ENCODE measurements at regions not wholly inside any gene's neighbourhood (a gene's known extent, or its start where the extent isn't known, plus 50 kb on each side); places are given as distances from the start of the nearest gene placed in this dataset.

DNA sequence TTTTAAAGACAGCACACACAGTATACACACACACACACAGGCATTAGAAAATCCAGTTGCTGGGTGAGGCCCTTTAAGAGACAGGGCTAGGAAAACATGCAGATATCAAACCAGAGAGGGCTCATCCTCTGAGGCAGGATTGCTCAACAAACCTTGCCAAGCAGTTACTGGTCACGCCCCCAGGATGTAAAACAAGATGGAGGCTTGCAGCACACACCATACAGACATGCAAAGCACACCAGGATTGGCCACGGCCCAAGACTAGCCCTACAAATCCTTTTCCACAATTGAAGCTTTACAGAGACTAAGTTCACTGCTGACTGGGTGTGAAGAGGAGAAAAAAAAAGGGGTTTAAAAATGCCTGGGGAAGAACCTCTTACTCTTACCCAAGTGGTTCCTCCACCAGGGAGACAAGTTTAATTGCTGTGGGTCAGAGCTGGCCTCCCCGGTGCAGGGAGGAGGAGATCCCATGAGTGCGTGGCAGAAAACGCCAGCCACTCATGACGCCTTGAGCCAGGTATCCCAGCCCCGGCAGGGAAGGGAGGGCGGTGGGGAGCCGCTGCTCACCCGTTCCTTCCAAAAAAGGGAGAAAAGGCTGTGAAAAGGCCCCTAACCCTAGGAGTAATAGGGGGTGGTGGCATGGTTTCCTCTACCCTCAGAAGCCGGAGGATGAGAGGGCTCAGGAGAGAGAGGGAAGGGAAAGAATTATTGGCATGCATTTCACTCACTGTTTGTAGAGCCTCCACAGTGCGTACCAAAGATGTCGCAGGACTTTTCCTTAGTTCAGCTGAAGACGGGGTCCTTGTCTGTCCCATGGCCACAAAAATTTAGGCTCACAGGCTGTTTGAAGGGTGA is 594.6 kb upstream of the ZP4 start:
- Histone ChIP-seq H4K20me1 (ENCODE audit: insufficient read depth) (no peaks in the 10 kb centered on the region), H3K4me3 (ENCODE audit: low read length) (no peak overlapping the region), H3K36me3 (ENCODE audit: insufficient read depth, low read length) (no peaks in the 10 kb centered on the region), H3K4me2 (ENCODE audit: low read length) (no peak overlapping the region), H3K9ac (ENCODE audit: low read length) (no peak overlapping the region), H3K27ac (ENCODE audit: low read length) (no peak overlapping the region), H3K79me2 (replicated peaks; ENCODE audit: insufficient read depth, low read length) (no peaks in the 10 kb centered on the region), H3K27me3 (ENCODE audit: insufficient read depth, low read depth, low read length) (no peaks in the 10 kb centered on the region), H3K9me2 (ENCODE audit: insufficient read depth, low read length) (no peaks in the 10 kb centered on the region), H3K9me3 (ENCODE audit: low read length) (no peaks in the 10 kb centered on the region), H2AFZ (ENCODE audit: low read depth, low read length) (no peak overlapping the region), H3F3A (ENCODE audit: insufficient read depth, low read length, poor library complexity, severe bottlenecking) (no peaks in the 10 kb centered on the region)
- TF ChIP-seq MXI1 (conservative IDR thresholded peaks at IDR 0.05; ENCODE audit: poor library complexity, severe bottlenecking) (no peak), POLR2AphosphoS5 (IDR thresholded peaks at IDR 0.05) (no peak), RAD21 (conservative IDR thresholded peaks at IDR 0.05) (no peak), TAF1 (IDR thresholded peaks at IDR 0.05; ENCODE audit: low read depth) (no peak)
- TF ChIP-seq, protein P1, sequence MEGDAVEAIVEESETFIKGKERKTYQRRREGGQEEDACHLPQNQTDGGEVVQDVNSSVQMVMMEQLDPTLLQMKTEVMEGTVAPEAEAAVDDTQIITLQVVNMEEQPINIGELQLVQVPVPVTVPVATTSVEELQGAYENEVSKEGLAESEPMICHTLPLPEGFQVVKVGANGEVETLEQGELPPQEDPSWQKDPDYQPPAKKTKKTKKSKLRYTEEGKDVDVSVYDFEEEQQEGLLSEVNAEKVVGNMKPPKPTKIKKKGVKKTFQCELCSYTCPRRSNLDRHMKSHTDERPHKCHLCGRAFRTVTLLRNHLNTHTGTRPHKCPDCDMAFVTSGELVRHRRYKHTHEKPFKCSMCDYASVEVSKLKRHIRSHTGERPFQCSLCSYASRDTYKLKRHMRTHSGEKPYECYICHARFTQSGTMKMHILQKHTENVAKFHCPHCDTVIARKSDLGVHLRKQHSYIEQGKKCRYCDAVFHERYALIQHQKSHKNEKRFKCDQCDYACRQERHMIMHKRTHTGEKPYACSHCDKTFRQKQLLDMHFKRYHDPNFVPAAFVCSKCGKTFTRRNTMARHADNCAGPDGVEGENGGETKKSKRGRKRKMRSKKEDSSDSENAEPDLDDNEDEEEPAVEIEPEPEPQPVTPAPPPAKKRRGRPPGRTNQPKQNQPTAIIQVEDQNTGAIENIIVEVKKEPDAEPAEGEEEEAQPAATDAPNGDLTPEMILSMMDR (IDR thresholded peaks at IDR 0.05; ENCODE audit: poor library complexity, severe bottlenecking), result no peak
- TF ChIP-seq, protein P2, sequence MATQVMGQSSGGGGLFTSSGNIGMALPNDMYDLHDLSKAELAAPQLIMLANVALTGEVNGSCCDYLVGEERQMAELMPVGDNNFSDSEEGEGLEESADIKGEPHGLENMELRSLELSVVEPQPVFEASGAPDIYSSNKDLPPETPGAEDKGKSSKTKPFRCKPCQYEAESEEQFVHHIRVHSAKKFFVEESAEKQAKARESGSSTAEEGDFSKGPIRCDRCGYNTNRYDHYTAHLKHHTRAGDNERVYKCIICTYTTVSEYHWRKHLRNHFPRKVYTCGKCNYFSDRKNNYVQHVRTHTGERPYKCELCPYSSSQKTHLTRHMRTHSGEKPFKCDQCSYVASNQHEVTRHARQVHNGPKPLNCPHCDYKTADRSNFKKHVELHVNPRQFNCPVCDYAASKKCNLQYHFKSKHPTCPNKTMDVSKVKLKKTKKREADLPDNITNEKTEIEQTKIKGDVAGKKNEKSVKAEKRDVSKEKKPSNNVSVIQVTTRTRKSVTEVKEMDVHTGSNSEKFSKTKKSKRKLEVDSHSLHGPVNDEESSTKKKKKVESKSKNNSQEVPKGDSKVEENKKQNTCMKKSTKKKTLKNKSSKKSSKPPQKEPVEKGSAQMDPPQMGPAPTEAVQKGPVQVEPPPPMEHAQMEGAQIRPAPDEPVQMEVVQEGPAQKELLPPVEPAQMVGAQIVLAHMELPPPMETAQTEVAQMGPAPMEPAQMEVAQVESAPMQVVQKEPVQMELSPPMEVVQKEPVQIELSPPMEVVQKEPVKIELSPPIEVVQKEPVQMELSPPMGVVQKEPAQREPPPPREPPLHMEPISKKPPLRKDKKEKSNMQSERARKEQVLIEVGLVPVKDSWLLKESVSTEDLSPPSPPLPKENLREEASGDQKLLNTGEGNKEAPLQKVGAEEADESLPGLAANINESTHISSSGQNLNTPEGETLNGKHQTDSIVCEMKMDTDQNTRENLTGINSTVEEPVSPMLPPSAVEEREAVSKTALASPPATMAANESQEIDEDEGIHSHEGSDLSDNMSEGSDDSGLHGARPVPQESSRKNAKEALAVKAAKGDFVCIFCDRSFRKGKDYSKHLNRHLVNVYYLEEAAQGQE (IDR thresholded peaks at IDR 0.05; ENCODE audit: borderline replicate concordance), result no peak

DNA sequence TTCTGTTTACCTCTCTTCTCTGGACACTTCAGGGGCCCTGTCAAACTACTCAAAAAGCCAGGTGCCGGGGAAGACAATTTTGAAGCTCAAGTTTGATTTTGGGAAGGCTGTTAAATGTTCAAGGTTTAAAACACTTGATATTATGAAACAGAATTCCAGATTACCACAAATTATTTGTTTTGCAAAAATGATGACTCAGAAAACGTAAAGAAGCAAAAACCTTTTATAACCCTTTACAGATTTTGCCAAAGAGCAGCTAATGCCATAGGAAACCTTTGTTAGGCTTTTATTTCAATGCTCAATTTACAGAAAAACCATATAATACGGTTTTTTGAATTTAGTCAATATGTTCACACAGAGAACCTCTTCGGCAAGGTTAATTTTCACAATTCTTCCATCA is 593.4 kb upstream of the ZP4 start:
- no peaks in the 10 kb centered on the region for H4K20me1 ChIP-seq (ENCODE audit: insufficient read depth)
- no peak overlapping the region for H2AFZ ChIP-seq (ENCODE audit: low read depth, low read length)
- no peaks in the 10 kb centered on the region for H3K79me2 ChIP-seq (replicated peaks; ENCODE audit: insufficient read depth, low read length)
- no peaks in the 10 kb centered on the region for H3K36me3 ChIP-seq (ENCODE audit: insufficient read depth, low read length)
- no peaks in the 10 kb centered on the region for H3K27me3 ChIP-seq (ENCODE audit: insufficient read depth, low read depth, low read length)
- H3K9ac ChIP-seq (ENCODE audit: low read length), result no peak overlapping the region
- H3K9me3 ChIP-seq (ENCODE audit: low read length), result no peaks in the 10 kb centered on the region
- H3K4me2 ChIP-seq (ENCODE audit: low read length), result no peak overlapping the region
- H3K9me2 ChIP-seq (ENCODE audit: insufficient read depth, low read length), result no peaks in the 10 kb centered on the region
- H3K27ac ChIP-seq (ENCODE audit: low read length), result no peak overlapping the region
- TF ChIP-seq, protein P2 (IDR thresholded peaks at IDR 0.05; ENCODE audit: borderline replicate concordance), result no peak
- no peak for TF ChIP-seq TAF1 (IDR thresholded peaks at IDR 0.05; ENCODE audit: low read depth)
- no peak for TF ChIP-seq POLR2AphosphoS5 (IDR thresholded peaks at IDR 0.05)
- TF ChIP-seq MXI1 (conservative IDR thresholded peaks at IDR 0.05; ENCODE audit: poor library complexity, severe bottlenecking), result no peak
- TF ChIP-seq EZH2 (IDR thresholded peaks at IDR 0.05; ENCODE audit: borderline replicate concordance, insufficient read depth, low read length, poor library complexity, severe bottlenecking), result no peak
- no peak for TF ChIP-seq SMC3 (conservative IDR thresholded peaks at IDR 0.05; ENCODE audit: poor library complexity)
- no peak for TF ChIP-seq RAD21 (conservative IDR thresholded peaks at IDR 0.05)
- TF ChIP-seq EP300 (conservative IDR thresholded peaks at IDR 0.05; ENCODE audit: poor library complexity, severe bottlenecking), result no peak
- TF ChIP-seq, protein P1 (IDR thresholded peaks at IDR 0.05; ENCODE audit: poor library complexity, severe bottlenecking), result no peak
- no peaks in the 10 kb centered on the region for H3F3A ChIP-seq (ENCODE audit: insufficient read depth, low read length, poor library complexity, severe bottlenecking)
- H3K4me3 ChIP-seq (ENCODE audit: low read length), result no peak overlapping the region

All from neural cell (in vitro differentiated cells).